Stomach (tissue), 8 donors: ENCODE measurements at regions not wholly inside any gene's neighbourhood (a gene's known extent, or its start where the extent isn't known, plus 50 kb on each side); places are given as distances from the start of the nearest gene placed in this dataset.

Experiments
- DNase-seq, 2 donors: peaks; one replicate each; pipeline versions ENCODE4 v3.0.0 to v3.0.0-alpha.2; 2013 to 2019
- H3K27ac ChIP-seq, 5 donors: fragments of 200-600 bp in 4 of 5; sonication (generic) in 4 of 5; one replicate each; pipeline ENCODE4 v1.5.1; 2013 to 2019; ENCODE audit warnings: mild to moderate bottlenecking in 1 of 5, moderate library complexity in 1 of 5
- H3K27me3 ChIP-seq, 3 donors: fragments of 200-600 bp; sonication (generic); one replicate each; pipeline ENCODE4 v1.5.1; 2017 to 2019; ENCODE audit warnings: mixed run types in 1 of 3
- H3K36me3 ChIP-seq, 4 donors: fragments of 200-600 bp; sonication (generic); 1 replicate in 3 of 4; 2 replicates in 1 of 4; pipeline ENCODE4 v1.5.1; 2016 to 2019
- H3K4me1 ChIP-seq, 4 donors: fragments of 200-600 bp; sonication (generic); one replicate each; pipeline ENCODE4 v1.5.1; 2016 to 2019
- H3K4me3 ChIP-seq, 4 donors: fragments of 200-600 bp; sonication (generic) in 3 of 4; one replicate each; pipeline ENCODE4 v1.5.1; 2016 to 2019; ENCODE audit warnings: mild to moderate bottlenecking in 1 of 4
- H3K9me3 ChIP-seq, 4 donors: fragments of 200-600 bp; sonication (generic); one replicate each; pipeline ENCODE4 v1.5.1; 2016 to 2019
- EP300 ChIP-seq: sonication (generic); formaldehyde crosslinking; IDR thresholded peaks from one replicate; pipeline ENCODE4 v1.6.1; 2017; ENCODE audit warnings: antibody characterized with exemption
- POLR2A ChIP-seq, 4 donors: fragments of 450-650 bp; IDR thresholded peaks; one replicate each; pipeline ENCODE4 v1.6.1; 2016; ENCODE audit warnings: antibody characterized with exemption in 4 of 4, control low read depth in 2 of 4, mild to moderate bottlenecking in 1 of 4, moderate library complexity in 1 of 4
- POLR2AphosphoS5 ChIP-seq, 3 donors: sonication (generic); formaldehyde crosslinking; IDR thresholded peaks; one replicate each; pipeline ENCODE4 v1.6.1; 2016; ENCODE audit warnings: antibody characterized with exemption in 3 of 3
- WGBS, 5 donors: extraction: QIAGEN DNeasy Blood & Tissue Kit in 3 of 5; methylation state at CpG; one replicate each; pipeline versions ENCODE4 v1.1.5 to v1.1.7; 2013 to 2018; 5-methylcytosine and 5-hydroxymethylcytosine counted together
- intact Hi-C: fragments of 100-400 bp; cut with DNase I; formaldehyde crosslinking; loops from one replicate; pipeline ENCODE4 v1.15.1; 2023; ENCODE audit warnings: low total_unique reads
- TF ChIP-seq, protein P1 (sequence below), 7 experiments: fragments of 450-650 bp in 4 of 7; fragments of 200-600 bp in 3 of 7; sonication (generic) in 3 of 7; IDR thresholded peaks; one replicate each; pipeline ENCODE4 v1.5.1; 2016 to 2019; ENCODE audit warnings: antibody characterized with exemption in 7 of 7, control low read depth in 2 of 7, mild to moderate bottlenecking in 1 of 7
- donor health status: healthy with polysubstance abuse.
- donor health status: Bipolar disorder and iron deficiency.
- donor health status: healthy.

DNA sequence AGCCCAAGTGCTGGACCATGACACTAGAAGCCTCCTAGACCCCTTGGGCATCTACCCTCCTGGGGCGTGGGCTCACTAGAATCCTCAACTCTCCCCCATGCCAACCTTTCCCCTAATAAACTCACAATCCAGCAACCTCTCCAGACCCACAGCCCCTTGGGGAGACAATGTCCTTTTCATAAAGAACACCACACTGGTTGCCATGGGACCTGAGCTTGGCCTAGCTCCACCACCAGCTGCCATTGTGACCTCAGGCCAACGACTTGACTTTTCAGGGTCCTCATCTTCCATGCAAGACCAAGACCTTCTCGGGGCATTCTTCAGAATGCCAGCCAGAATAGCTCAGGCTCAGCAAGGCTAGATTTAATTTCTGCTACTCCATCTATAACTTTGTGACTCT lies 128.1 kb upstream of the NPAS2 start:
- no peak for DNase-seq
- Histone ChIP-seq H3K4me1 (no peaks in the 10 kb centered on the region), H3K36me3 (no peaks in the 10 kb centered on the region), H3K27me3 (no peaks in the 10 kb centered on the region), H3K9me3 (peaks cover 2 to 29% (median 19%) of the 10 kb centered on the region in 4 donors), H3K27ac (no peak overlapping the region), H3K4me3 (no peak overlapping the region)
- WGBS, 5 donors = 71 to 86% (median 80%) methylated on average over 3 of the region's 3 CpGs
- intact Hi-C loops = no loop called here
- TF ChIP-seq EP300 (no peak), POLR2AphosphoS5 (IDR thresholded peaks at IDR 0.05) (no peak), POLR2A (IDR thresholded peaks at IDR 0.05) (no peak)
- TF ChIP-seq, protein P1, sequence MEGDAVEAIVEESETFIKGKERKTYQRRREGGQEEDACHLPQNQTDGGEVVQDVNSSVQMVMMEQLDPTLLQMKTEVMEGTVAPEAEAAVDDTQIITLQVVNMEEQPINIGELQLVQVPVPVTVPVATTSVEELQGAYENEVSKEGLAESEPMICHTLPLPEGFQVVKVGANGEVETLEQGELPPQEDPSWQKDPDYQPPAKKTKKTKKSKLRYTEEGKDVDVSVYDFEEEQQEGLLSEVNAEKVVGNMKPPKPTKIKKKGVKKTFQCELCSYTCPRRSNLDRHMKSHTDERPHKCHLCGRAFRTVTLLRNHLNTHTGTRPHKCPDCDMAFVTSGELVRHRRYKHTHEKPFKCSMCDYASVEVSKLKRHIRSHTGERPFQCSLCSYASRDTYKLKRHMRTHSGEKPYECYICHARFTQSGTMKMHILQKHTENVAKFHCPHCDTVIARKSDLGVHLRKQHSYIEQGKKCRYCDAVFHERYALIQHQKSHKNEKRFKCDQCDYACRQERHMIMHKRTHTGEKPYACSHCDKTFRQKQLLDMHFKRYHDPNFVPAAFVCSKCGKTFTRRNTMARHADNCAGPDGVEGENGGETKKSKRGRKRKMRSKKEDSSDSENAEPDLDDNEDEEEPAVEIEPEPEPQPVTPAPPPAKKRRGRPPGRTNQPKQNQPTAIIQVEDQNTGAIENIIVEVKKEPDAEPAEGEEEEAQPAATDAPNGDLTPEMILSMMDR (IDR thresholded peaks at IDR 0.05) = no peak

- H3K27ac ChIP-seq = no peak overlapping the region
- no peaks in the 10 kb centered on the region for H3K27me3 ChIP-seq
- no peak for DNase-seq
- intact Hi-C loops = no loop called here
- H3K9me3 ChIP-seq = peaks cover 3 to 29% (median 18%) of the 10 kb centered on the region in 4 donors
- WGBS, 5 donors = 82 to 91% (median 88%) methylated on average over 5 of the region's 5 CpGs
- no peaks in the 10 kb centered on the region for H3K4me1 ChIP-seq
- TF ChIP-seq EP300 (no peak), POLR2A (IDR thresholded peaks at IDR 0.05) (no peak), POLR2AphosphoS5 (IDR thresholded peaks at IDR 0.05) (no peak)
- TF ChIP-seq, protein P1 (IDR thresholded peaks at IDR 0.05) = no peak
- H3K4me3 ChIP-seq = no peak overlapping the region
- H3K36me3 ChIP-seq = no peaks in the 10 kb centered on the region
Observed at GRCh38 chr2:100692381-100692780, 127.6 kb upstream of the NPAS2 start.

GRCh38 chr2:100692906-100693305 lies 127.0 kb upstream of the NPAS2 start:
- no peak overlapping the region for H3K4me3 ChIP-seq
- H3K36me3 ChIP-seq = no peaks in the 10 kb centered on the region
- no peak for DNase-seq
- intact Hi-C loops = no loop called here
- peaks cover 3 to 32% (median 20%) of the 10 kb centered on the region in 4 donors for H3K9me3 ChIP-seq
- H3K4me1 ChIP-seq = no peaks in the 10 kb centered on the region
- no peaks in the 10 kb centered on the region for H3K27me3 ChIP-seq
- no peak overlapping the region for H3K27ac ChIP-seq
- TF ChIP-seq, protein P1 (IDR thresholded peaks at IDR 0.05) = no peak
- TF ChIP-seq POLR2AphosphoS5 (IDR thresholded peaks at IDR 0.05) = no peak
- TF ChIP-seq EP300 = no peak
- no peak for TF ChIP-seq POLR2A (IDR thresholded peaks at IDR 0.05)

DNA sequence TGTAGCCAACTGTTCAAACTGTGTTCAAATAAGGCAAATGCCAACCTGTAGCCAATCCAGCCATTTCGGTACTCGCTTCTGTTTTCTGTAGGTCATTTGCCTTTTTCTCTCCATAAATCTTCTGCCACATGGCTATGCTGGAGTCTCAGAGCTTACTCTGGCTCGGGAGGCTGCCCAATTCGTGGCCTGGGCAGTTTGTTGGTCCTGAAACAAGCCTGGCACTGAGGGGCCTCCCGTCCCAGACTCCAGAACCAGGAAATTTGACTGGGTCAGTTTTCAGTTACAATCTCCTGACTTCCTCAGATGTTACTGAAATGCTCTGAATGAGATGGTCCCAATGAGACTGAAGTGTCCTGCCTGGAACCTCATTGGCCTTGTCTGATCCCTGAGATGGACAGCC lies 120.8 kb upstream of the NPAS2 start:
- H3K27me3 ChIP-seq = no peaks in the 10 kb centered on the region
- peaks cover 3 to 32% (median 20%) of the 10 kb centered on the region in 4 donors for H3K9me3 ChIP-seq
- intact Hi-C loops = no loop called here
- peaks cover 0 to 6% (median 0%) of the 10 kb centered on the region in 4 donors for H3K4me1 ChIP-seq
- WGBS, 5 donors = 75 to 82% (median 80%) methylated on average over 5 of the region's 5 CpGs
- no peak overlapping the region for H3K27ac ChIP-seq
- H3K4me3 ChIP-seq = no peak overlapping the region
- H3K36me3 ChIP-seq = no peaks in the 10 kb centered on the region
- TF ChIP-seq, protein P1 (IDR thresholded peaks at IDR 0.05) = no peak
- TF ChIP-seq POLR2A (IDR thresholded peaks at IDR 0.05) (no peak), POLR2AphosphoS5 (IDR thresholded peaks at IDR 0.05) (no peak), EP300 (no peak)
- DNase-seq = no peak
